ENCODE measurements at regions not wholly inside any gene's neighbourhood (a gene's known extent, or its start where the extent isn't known, plus 50 kb on each side); places are given as distances from the start of the nearest gene placed in this dataset.

GRCh38 chr11:37632748-37633147 is 1034.7 kb upstream of the RAG2 start:
- POLR2A ChIA-PET = no interaction called here
- CTCF ChIA-PET = no interaction called here

GRCh38 chr11:37630866-37631265 is 1032.8 kb upstream of the RAG2 start:
- POLR2A ChIA-PET = no interaction called here
- TF ChIP-seq, protein P1, sequence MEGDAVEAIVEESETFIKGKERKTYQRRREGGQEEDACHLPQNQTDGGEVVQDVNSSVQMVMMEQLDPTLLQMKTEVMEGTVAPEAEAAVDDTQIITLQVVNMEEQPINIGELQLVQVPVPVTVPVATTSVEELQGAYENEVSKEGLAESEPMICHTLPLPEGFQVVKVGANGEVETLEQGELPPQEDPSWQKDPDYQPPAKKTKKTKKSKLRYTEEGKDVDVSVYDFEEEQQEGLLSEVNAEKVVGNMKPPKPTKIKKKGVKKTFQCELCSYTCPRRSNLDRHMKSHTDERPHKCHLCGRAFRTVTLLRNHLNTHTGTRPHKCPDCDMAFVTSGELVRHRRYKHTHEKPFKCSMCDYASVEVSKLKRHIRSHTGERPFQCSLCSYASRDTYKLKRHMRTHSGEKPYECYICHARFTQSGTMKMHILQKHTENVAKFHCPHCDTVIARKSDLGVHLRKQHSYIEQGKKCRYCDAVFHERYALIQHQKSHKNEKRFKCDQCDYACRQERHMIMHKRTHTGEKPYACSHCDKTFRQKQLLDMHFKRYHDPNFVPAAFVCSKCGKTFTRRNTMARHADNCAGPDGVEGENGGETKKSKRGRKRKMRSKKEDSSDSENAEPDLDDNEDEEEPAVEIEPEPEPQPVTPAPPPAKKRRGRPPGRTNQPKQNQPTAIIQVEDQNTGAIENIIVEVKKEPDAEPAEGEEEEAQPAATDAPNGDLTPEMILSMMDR (IDR thresholded peaks at IDR 0.05; ENCODE audit: control extremely low read depth, extremely low read depth, low read depth, missing control alignments) = no peak
- CTCF ChIA-PET = interaction anchor here (1.0 kb wide), 1 partner anchor 12 kb away, joined by 3 read pairs; no protein-coding TSS in a partner anchor
- no peak for DNase-seq (ENCODE audit: extremely low spot score)

More at GRCh38 chr11:37632748-37633147, 1034.7 kb upstream of the RAG2 start:
- TF ChIP-seq, protein P1 (IDR thresholded peaks at IDR 0.05; ENCODE audit: control extremely low read depth, extremely low read depth, low read depth, missing control alignments) = no peak
- DNase-seq (ENCODE audit: extremely low spot score) = no peak

GRCh38 chr11:37623778-37624177 is 1025.7 kb upstream of the RAG2 start:
- TF ChIP-seq, protein P1 (IDR thresholded peaks at IDR 0.05; ENCODE audit: control extremely low read depth, extremely low read depth, low read depth, missing control alignments) = no peak
- POLR2A ChIA-PET = no interaction called here
- CTCF ChIA-PET = interaction anchor here (2.3 kb wide), 1 partner anchor 13 kb away, joined by 6 read pairs; no protein-coding TSS in a partner anchor
- DNase-seq (ENCODE audit: extremely low spot score) = no peak

GRCh38 chr11:37621662-37622061 is 1023.6 kb upstream of the RAG2 start:
- TF ChIP-seq, protein P1 (IDR thresholded peaks at IDR 0.05; ENCODE audit: control extremely low read depth, extremely low read depth, low read depth, missing control alignments) = no peak
- POLR2A ChIA-PET = no interaction called here
- CTCF ChIA-PET = no interaction called here
- no peak for DNase-seq (ENCODE audit: extremely low spot score)

- POLR2A ChIA-PET = no interaction called here
- CTCF ChIA-PET = no interaction called here
- TF ChIP-seq, protein P1 (IDR thresholded peaks at IDR 0.05; ENCODE audit: control extremely low read depth, extremely low read depth, low read depth, missing control alignments) = no peak
Observed at GRCh38 chr11:37616291-37616690, 1018.3 kb upstream of the RAG2 start.

DNA sequence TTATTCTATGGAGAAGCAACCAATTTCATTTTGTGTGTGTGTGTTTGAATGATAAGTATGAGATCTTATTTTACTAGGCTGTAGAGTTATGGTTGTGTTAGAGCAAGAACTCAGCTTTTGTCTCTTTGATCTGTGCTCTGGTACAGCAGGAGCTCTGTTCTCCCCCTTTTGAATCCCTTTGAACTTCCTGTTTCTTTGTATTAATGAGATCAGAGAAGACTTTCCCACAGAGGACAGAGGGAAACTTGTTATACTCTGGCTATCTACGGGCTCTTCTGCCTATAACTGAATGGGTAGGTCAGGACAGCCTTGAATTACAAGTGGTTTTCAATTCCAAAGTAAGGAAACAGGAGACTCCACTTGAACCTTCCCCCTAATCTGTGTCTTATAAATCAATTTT is 1015.0 kb upstream of the RAG2 start:
- ChIA-PET POLR2A (no interaction called here), CTCF (interaction anchor here (1.5 kb wide), 1 partner anchor 14 kb away, joined by 3 read pairs; no protein-coding TSS in a partner anchor)
- TF ChIP-seq, protein P1 (IDR thresholded peaks at IDR 0.05; ENCODE audit: control extremely low read depth, extremely low read depth, low read depth, missing control alignments) = no peak
- no peak for DNase-seq (ENCODE audit: extremely low spot score)

More at GRCh38 chr11:37616291-37616690, 1018.3 kb upstream of the RAG2 start:
- DNase-seq (ENCODE audit: extremely low spot score) = no peak

DNA sequence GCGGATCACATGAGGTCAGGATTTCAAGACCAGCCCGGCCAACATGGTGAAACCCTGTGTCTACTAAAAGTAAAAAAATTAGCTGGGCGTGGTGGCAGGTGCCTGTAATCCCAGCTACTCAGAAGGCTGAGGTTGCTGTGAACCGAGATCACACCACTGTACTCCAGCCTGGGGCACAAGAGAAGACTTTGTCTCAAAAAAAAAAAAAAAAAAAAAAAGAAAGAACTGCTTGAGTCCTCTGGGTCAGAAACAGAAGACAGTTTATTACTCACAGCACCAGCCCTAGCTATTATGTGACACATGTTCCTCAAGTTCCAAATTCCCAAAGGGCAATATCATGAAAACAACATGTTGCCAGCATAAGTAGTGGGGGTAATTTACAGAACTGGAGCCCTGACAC is 1014.1 kb upstream of the RAG2 start:
- no peak for DNase-seq (ENCODE audit: extremely low spot score)
- TF ChIP-seq, protein P1 (IDR thresholded peaks at IDR 0.05; ENCODE audit: control extremely low read depth, extremely low read depth, low read depth, missing control alignments) = no peak
- ChIA-PET POLR2A (no interaction called here), CTCF (no interaction called here)

Data from GM10248 (cell line).